Brain microvascular endothelial cell (primary cell): ENCODE measurements at regions not wholly inside any gene's neighbourhood (a gene's known extent, or its start where the extent isn't known, plus 50 kb on each side); places are given as distances from the start of the nearest gene placed in this dataset.

Source experiments
- DNase-seq: peaks from one replicate; pipeline ENCODE4 v3.0.0-alpha.2; 2020
- H3K27ac ChIP-seq: fragments of 250-450 bp; sonication (Bioruptor Pico); 2 replicates; pipeline ENCODE4 v1.5.1; 2020; ENCODE audit warnings: mild to moderate bottlenecking, moderate library complexity
- H3K27me3 ChIP-seq: fragments of 250-450 bp; sonication (Bioruptor Pico); replicated peaks from 2 replicates; pipeline ENCODE4 v1.5.1; 2020; ENCODE audit warnings: mild to moderate bottlenecking
- H3K36me3 ChIP-seq: fragments of 250-450 bp; sonication (Bioruptor Pico); replicated peaks from 2 replicates; pipeline ENCODE4 v1.5.1; 2020; ENCODE audit warnings: mild to moderate bottlenecking
- H3K4me3 ChIP-seq: 2 replicates; pipeline ENCODE4 v1.5.1; 2011; ENCODE audit warnings: low read depth, mild to moderate bottlenecking, control low read depth, low read length, moderate library complexity
- CTCF ChIP-seq: IDR thresholded peaks from 2 replicates; pipeline ENCODE4 v1.5.1; 2011; ENCODE audit warnings: low read depth, mild to moderate bottlenecking, moderate library complexity, low read length, control low read depth, inconsistent platforms; ENCODE audit errors: missing control alignments
- in situ Hi-C: cut with HindIII; loops from 2 replicates; pipeline ENCODE4 v1.10.0; 2017; ENCODE audit warnings: low sequenced_read_pairs, low pct_ligation_motif_present

GRCh38 chr4:176964116-176964691 is 171.5 kb upstream of the VEGFC start:
- DNase-seq: no peak
- TF ChIP-seq CTCF: peak; percentile 53
- in situ Hi-C loops: no loop called here
- H3K36me3 ChIP-seq: no peaks in the 10 kb centered on the region
- no peak overlapping the region for H3K27ac ChIP-seq
- no peak overlapping the region for H3K4me3 ChIP-seq
- no peaks in the 10 kb centered on the region for H3K27me3 ChIP-seq

- Histone ChIP-seq H3K4me3 (no peak overlapping the region), H3K36me3 (no peaks in the 10 kb centered on the region), H3K27ac (no peak overlapping the region), H3K27me3 (no peaks in the 10 kb centered on the region)
- TF ChIP-seq CTCF: no peak
- in situ Hi-C loops: no loop called here
- no peak for DNase-seq
Measured at GRCh38 chr4:176967586-176967985, 174.9 kb upstream of the VEGFC start.

GRCh38 chr4:176968094-176968493 is 175.4 kb upstream of the VEGFC start:
- TF ChIP-seq CTCF: no peak
- DNase-seq: no peak
- Histone ChIP-seq H3K27me3 (no peaks in the 10 kb centered on the region), H3K27ac (no peak overlapping the region), H3K36me3 (no peaks in the 10 kb centered on the region), H3K4me3 (no peak overlapping the region)
- in situ Hi-C loops: no loop called here

GRCh38 chr4:176969011-176969410 is 176.3 kb upstream of the VEGFC start:
- no peak overlapping the region for H3K27ac ChIP-seq
- in situ Hi-C loops: no loop called here
- no peak for TF ChIP-seq CTCF
- DNase-seq: no peak
- H3K4me3 ChIP-seq: no peak overlapping the region
- H3K27me3 ChIP-seq: no peaks in the 10 kb centered on the region
- no peaks in the 10 kb centered on the region for H3K36me3 ChIP-seq

- no peak for TF ChIP-seq CTCF
- in situ Hi-C loops: no loop called here
- no peak for DNase-seq
Measured at GRCh38 chr4:176970853-176971252, 178.1 kb upstream of the VEGFC start.

GRCh38 chr4:176971576-176972115 is 178.9 kb upstream of the VEGFC start:
- Histone ChIP-seq H3K27me3 (no peaks in the 10 kb centered on the region), H3K4me3 (no peak overlapping the region), H3K27ac (no peak overlapping the region), H3K36me3 (no peaks in the 10 kb centered on the region)
- no peak for DNase-seq
- TF ChIP-seq CTCF: no peak
- in situ Hi-C loops: no loop called here

More at GRCh38 chr4:176970853-176971252, 178.1 kb upstream of the VEGFC start:
- H3K27me3 ChIP-seq: no peaks in the 10 kb centered on the region
- H3K36me3 ChIP-seq: no peaks in the 10 kb centered on the region
- H3K4me3 ChIP-seq: no peak overlapping the region
- H3K27ac ChIP-seq: no peak overlapping the region
